GDM1 (cell line): ENCODE measurements at regions not wholly inside any gene's neighbourhood (a gene's known extent, or its start where the extent isn't known, plus 50 kb on each side); places are given as distances from the start of the nearest gene placed in this dataset.
"Not testable (repeated sequence)": the region's sequence is repeated elsewhere in the genome, so short reads cannot be mapped to it uniquely, and the experiment has no call there.

ENCODE experiments used
- DNase-seq: peaks from one replicate; lab custom pipeline; 2025; lab: John Stamatoyannopoulos, UW

GRCh38 chr22:49457946-49458707, 369.5 kb downstream of the BRD1 start:
- DNase-seq: no peak

- no peak for DNase-seq
Measured at GRCh38 chr22:49457146-49457545, 370.5 kb downstream of the BRD1 start.

GRCh38 chr22:49455595-49455994, 372.1 kb downstream of the BRD1 start:
- no peak for DNase-seq

GRCh38 chr22:49454726-49455125, 372.9 kb downstream of the BRD1 start:
- no peak for DNase-seq

GRCh38 chr22:49453771-49454170, 373.9 kb downstream of the BRD1 start:
- no peak for DNase-seq

- DNase-seq: not testable (repeated sequence)
Measured at GRCh38 chr22:49453019-49453418, 374.7 kb downstream of the BRD1 start.

- no peak for DNase-seq
Measured at GRCh38 chr22:49452362-49452946, 375.2 kb downstream of the BRD1 start.

- DNase-seq: no peak
Measured at GRCh38 chr22:49451070-49451840, 376.4 kb downstream of the BRD1 start.

GRCh38 chr22:49450498-49450897, 377.2 kb downstream of the BRD1 start:
- no peak for DNase-seq

GRCh38 chr22:49449811-49450446, 377.7 kb downstream of the BRD1 start:
- no peak for DNase-seq

GRCh38 chr22:49449377-49449776, 378.3 kb downstream of the BRD1 start:
- no peak for DNase-seq

- DNase-seq: no peak
Measured at GRCh38 chr22:49448526-49448925, 379.1 kb downstream of the BRD1 start.

GRCh38 chr22:49447837-49448236, 379.8 kb downstream of the BRD1 start:
- no peak for DNase-seq

GRCh38 chr22:49446759-49447710, 380.6 kb downstream of the BRD1 start:
- no peak for DNase-seq

- DNase-seq: no peak
Measured at GRCh38 chr22:49446145-49446758, 381.4 kb downstream of the BRD1 start.

- no peak for DNase-seq
Measured at GRCh38 chr22:49444781-49445180, 382.9 kb downstream of the BRD1 start.

GRCh38 chr22:49440931-49441330, 386.7 kb downstream of the BRD1 start:
- no peak for DNase-seq

GRCh38 chr22:49439373-49439772, 388.3 kb downstream of the BRD1 start:
- DNase-seq: no peak

GRCh38 chr22:49437956-49438355, 389.7 kb downstream of the BRD1 start:
- no peak for DNase-seq

GRCh38 chr22:49437356-49437755, 390.3 kb downstream of the BRD1 start:
- no peak for DNase-seq

GRCh38 chr22:49436056-49436455, 391.6 kb downstream of the BRD1 start:
- no peak for DNase-seq
